ENCODE measurements at regions not wholly inside any gene's neighbourhood (a gene's known extent, or its start where the extent isn't known, plus 50 kb on each side); places are given as distances from the start of the nearest gene placed in this dataset.

- TF ChIP-seq CTCF (conservative IDR thresholded peaks at IDR 0.05 in 1 of 2, IDR thresholded peaks at IDR 0.05 in 1 of 2; ENCODE audit: low read depth in 1 of 2, low read length in 2 of 2) (no peak), EZH2 (IDR thresholded peaks at IDR 0.05; ENCODE audit: low read length, missing control alignments) (no peak)
Observed at GRCh38 chr3:164341086-164341485, 737.2 kb downstream of the SI start.
